ENCODE measurements at regions not wholly inside any gene's neighbourhood (a gene's known extent, or its start where the extent isn't known, plus 50 kb on each side); places are given as distances from the start of the nearest gene placed in this dataset.

- no peaks in the 10 kb centered on the region for H3K27me3 ChIP-seq (ENCODE audit: control insufficient read depth, insufficient read depth, low read length)
- no peak for DNase-seq (ENCODE audit: low read depth, low spot score)
- WGBS (ENCODE audit: insufficient coverage, insufficient read length), result no CpG with 5 or more reads among the region's 20 CpGs
- H3K9me3 ChIP-seq (ENCODE audit: control insufficient read depth, insufficient read depth, low read length), result no peaks in the 10 kb centered on the region
- no peak overlapping the region for H3K4me3 ChIP-seq (ENCODE audit: low read length)
- H3K27ac ChIP-seq (ENCODE audit: low read length), result no peak overlapping the region
- H3K4me1 ChIP-seq (ENCODE audit: control insufficient read depth, insufficient read depth, low read length), result peaks cover 1% of the 10 kb centered on the region; the same call in 1 of the 2 replicates
- H3K36me3 ChIP-seq (ENCODE audit: control insufficient read depth, insufficient read depth, low read length), result no peaks in the 10 kb centered on the region; the same call in 1 of the 2 replicates
Measured at GRCh38 chr14:104361921-104362681, 217.5 kb upstream of the C14orf180 start.

GRCh38 chr14:104362761-104363605 is 216.6 kb upstream of the C14orf180 start:
- Histone ChIP-seq H3K36me3 (ENCODE audit: control insufficient read depth, insufficient read depth, low read length) (no peaks in the 10 kb centered on the region; the same call in 1 of the 2 replicates), H3K27ac (ENCODE audit: low read length) (no peak overlapping the region), H3K4me3 (ENCODE audit: low read length) (no peak overlapping the region), H3K9me3 (ENCODE audit: control insufficient read depth, insufficient read depth, low read length) (no peaks in the 10 kb centered on the region), H3K4me1 (ENCODE audit: control insufficient read depth, insufficient read depth, low read length) (peaks cover 4% of the 10 kb centered on the region; the same call in 1 of the 2 replicates), H3K27me3 (ENCODE audit: control insufficient read depth, insufficient read depth, low read length) (no peaks in the 10 kb centered on the region)
- no peak for DNase-seq (ENCODE audit: low read depth, low spot score)
- WGBS (ENCODE audit: insufficient coverage, insufficient read length), result no CpG with 5 or more reads among the region's 19 CpGs

GRCh38 chr14:104363891-104364760 is 215.4 kb upstream of the C14orf180 start:
- Histone ChIP-seq H3K27ac (ENCODE audit: low read length) (no peak overlapping the region), H3K27me3 (ENCODE audit: control insufficient read depth, insufficient read depth, low read length) (no peaks in the 10 kb centered on the region), H3K4me1 (ENCODE audit: control insufficient read depth, insufficient read depth, low read length) (peaks cover 4% of the 10 kb centered on the region; the same call in 1 of the 2 replicates), H3K4me3 (ENCODE audit: low read length) (no peak overlapping the region), H3K36me3 (ENCODE audit: control insufficient read depth, insufficient read depth, low read length) (no peaks in the 10 kb centered on the region; the same call in 1 of the 2 replicates), H3K9me3 (ENCODE audit: control insufficient read depth, insufficient read depth, low read length) (no peaks in the 10 kb centered on the region)
- WGBS (ENCODE audit: insufficient coverage, insufficient read length), result no CpG with 5 or more reads among the region's 20 CpGs
- DNase-seq (ENCODE audit: low read depth, low spot score), result no peak

GRCh38 chr14:104364830-104365229 is 214.7 kb upstream of the C14orf180 start:
- no peaks in the 10 kb centered on the region; the same call in 1 of the 2 replicates for H3K36me3 ChIP-seq (ENCODE audit: control insufficient read depth, insufficient read depth, low read length)
- no peak for DNase-seq (ENCODE audit: low read depth, low spot score)
- no peak overlapping the region for H3K27ac ChIP-seq (ENCODE audit: low read length)
- WGBS (ENCODE audit: insufficient coverage, insufficient read length), result no CpG with 5 or more reads among the region's 10 CpGs
- no peak overlapping the region for H3K4me3 ChIP-seq (ENCODE audit: low read length)
- H3K4me1 ChIP-seq (ENCODE audit: control insufficient read depth, insufficient read depth, low read length), result peaks cover 4% of the 10 kb centered on the region; the same call in 1 of the 2 replicates
- H3K9me3 ChIP-seq (ENCODE audit: control insufficient read depth, insufficient read depth, low read length), result no peaks in the 10 kb centered on the region
- no peaks in the 10 kb centered on the region for H3K27me3 ChIP-seq (ENCODE audit: control insufficient read depth, insufficient read depth, low read length)

GRCh38 chr14:104366931-104367865 is 212.4 kb upstream of the C14orf180 start:
- H3K4me3 ChIP-seq (ENCODE audit: low read length), result no peak overlapping the region
- no peak for DNase-seq (ENCODE audit: low read depth, low spot score)
- no peaks in the 10 kb centered on the region for H3K9me3 ChIP-seq (ENCODE audit: control insufficient read depth, insufficient read depth, low read length)
- no CpG with 5 or more reads among the region's 16 CpGs for WGBS (ENCODE audit: insufficient coverage, insufficient read length)
- H3K36me3 ChIP-seq (ENCODE audit: control insufficient read depth, insufficient read depth, low read length), result no peaks in the 10 kb centered on the region
- H3K4me1 ChIP-seq (ENCODE audit: control insufficient read depth, insufficient read depth, low read length), result peaks cover 4% of the 10 kb centered on the region; the same call in 1 of the 2 replicates
- no peaks in the 10 kb centered on the region for H3K27me3 ChIP-seq (ENCODE audit: control insufficient read depth, insufficient read depth, low read length)
- H3K27ac ChIP-seq (ENCODE audit: low read length), result no peak overlapping the region

GRCh38 chr14:104367866-104368750 is 211.5 kb upstream of the C14orf180 start:
- no peak for DNase-seq (ENCODE audit: low read depth, low spot score)
- H3K27me3 ChIP-seq (ENCODE audit: control insufficient read depth, insufficient read depth, low read length), result no peaks in the 10 kb centered on the region
- no peak overlapping the region for H3K27ac ChIP-seq (ENCODE audit: low read length)
- no CpG with 5 or more reads among the region's 36 CpGs for WGBS (ENCODE audit: insufficient coverage, insufficient read length)
- no peak overlapping the region for H3K4me3 ChIP-seq (ENCODE audit: low read length)
- no peaks in the 10 kb centered on the region for H3K36me3 ChIP-seq (ENCODE audit: control insufficient read depth, insufficient read depth, low read length)
- no peaks in the 10 kb centered on the region for H3K9me3 ChIP-seq (ENCODE audit: control insufficient read depth, insufficient read depth, low read length)
- H3K4me1 ChIP-seq (ENCODE audit: control insufficient read depth, insufficient read depth, low read length), result peaks cover 4% of the 10 kb centered on the region; the same call in 1 of the 2 replicates

- no CpG with 5 or more reads among the region's 9 CpGs for WGBS (ENCODE audit: insufficient coverage, insufficient read length)
- DNase-seq (ENCODE audit: low read depth, low spot score), result no peak
- Histone ChIP-seq H3K9me3 (ENCODE audit: control insufficient read depth, insufficient read depth, low read length) (no peaks in the 10 kb centered on the region), H3K27me3 (ENCODE audit: control insufficient read depth, insufficient read depth, low read length) (no peaks in the 10 kb centered on the region), H3K4me1 (ENCODE audit: control insufficient read depth, insufficient read depth, low read length) (peaks cover 4% of the 10 kb centered on the region; the same call in 1 of the 2 replicates), H3K27ac (ENCODE audit: low read length) (no peak overlapping the region), H3K4me3 (ENCODE audit: low read length) (no peak overlapping the region), H3K36me3 (ENCODE audit: control insufficient read depth, insufficient read depth, low read length) (no peaks in the 10 kb centered on the region)
Measured at GRCh38 chr14:104368751-104369100, 210.8 kb upstream of the C14orf180 start.

- Histone ChIP-seq H3K36me3 (ENCODE audit: control insufficient read depth, insufficient read depth, low read length) (no peaks in the 10 kb centered on the region), H3K4me3 (ENCODE audit: low read length) (no peak overlapping the region), H3K27me3 (ENCODE audit: control insufficient read depth, insufficient read depth, low read length) (no peaks in the 10 kb centered on the region), H3K9me3 (ENCODE audit: control insufficient read depth, insufficient read depth, low read length) (no peaks in the 10 kb centered on the region), H3K27ac (ENCODE audit: low read length) (no peak overlapping the region), H3K4me1 (ENCODE audit: control insufficient read depth, insufficient read depth, low read length) (peaks cover 4% of the 10 kb centered on the region; the same call in 1 of the 2 replicates)
- no peak for DNase-seq (ENCODE audit: low read depth, low spot score)
- WGBS (ENCODE audit: insufficient coverage, insufficient read length), result no CpG with 5 or more reads among the region's 8 CpGs
Measured at GRCh38 chr14:104369208-104369607, 210.4 kb upstream of the C14orf180 start.

Measured in iPS DF 6.9 (cell line).